COLO829 (cell line): ENCODE measurements at regions not wholly inside any gene's neighbourhood (a gene's known extent, or its start where the extent isn't known, plus 50 kb on each side); places are given as distances from the start of the nearest gene placed in this dataset.

Experiments
- DNase-seq: peaks from one replicate; pipeline ENCODE4 v3.0.0; 2012; ENCODE audit warnings: low spot score

GRCh38 chr13:111969551-111970135 is 97.3 kb upstream of the SOX1 start:
- DNase-seq: no peak

GRCh38 chr13:111970494-111971141 is 96.3 kb upstream of the SOX1 start:
- DNase-seq: no peak

GRCh38 chr13:111971891-111972780 is 94.8 kb upstream of the SOX1 start:
- no peak for DNase-seq

GRCh38 chr13:111973186-111973585 is 93.8 kb upstream of the SOX1 start:
- DNase-seq: no peak

- no peak for DNase-seq
These were observed 93.2 kb upstream of the SOX1 start for GRCh38 chr13:111973605-111974340.

GRCh38 chr13:111974341-111974640 is 92.7 kb upstream of the SOX1 start:
- DNase-seq: no peak

- no peak for DNase-seq
These were observed 91.1 kb upstream of the SOX1 start for GRCh38 chr13:111975539-111976473.

GRCh38 chr13:111976474-111977178 is 90.3 kb upstream of the SOX1 start:
- no peak for DNase-seq

- DNase-seq: no peak
These were observed 89.8 kb upstream of the SOX1 start for GRCh38 chr13:111977179-111977506.

GRCh38 chr13:111978546-111978945 is 88.4 kb upstream of the SOX1 start:
- no peak for DNase-seq

GRCh38 chr13:111980146-111980929 is 86.6 kb upstream of the SOX1 start:
- no peak for DNase-seq

- DNase-seq: no peak
These were observed 85.9 kb upstream of the SOX1 start for GRCh38 chr13:111981006-111981405.

- DNase-seq: no peak
These were observed 85.3 kb upstream of the SOX1 start for GRCh38 chr13:111981446-111982165.

- no peak for DNase-seq
These were observed 82.6 kb upstream of the SOX1 start for GRCh38 chr13:111984349-111984748.

GRCh38 chr13:111990362-111990761 is 76.6 kb upstream of the SOX1 start:
- no peak for DNase-seq

GRCh38 chr13:111992911-111993310 is 74.0 kb upstream of the SOX1 start:
- DNase-seq: no peak

- no peak for DNase-seq
These were observed 73.3 kb upstream of the SOX1 start for GRCh38 chr13:111993691-111994090.

GRCh38 chr13:111994578-111994977 is 72.4 kb upstream of the SOX1 start:
- DNase-seq: no peak

- DNase-seq: no peak
These were observed 67.6 kb upstream of the SOX1 start for GRCh38 chr13:111999352-111999751.

- no peak for DNase-seq
These were observed 66.1 kb upstream of the SOX1 start for GRCh38 chr13:112000888-112001287.
